ENCODE measurements at regions not wholly inside any gene's neighbourhood (a gene's known extent, or its start where the extent isn't known, plus 50 kb on each side); places are given as distances from the start of the nearest gene placed in this dataset.

DNA sequence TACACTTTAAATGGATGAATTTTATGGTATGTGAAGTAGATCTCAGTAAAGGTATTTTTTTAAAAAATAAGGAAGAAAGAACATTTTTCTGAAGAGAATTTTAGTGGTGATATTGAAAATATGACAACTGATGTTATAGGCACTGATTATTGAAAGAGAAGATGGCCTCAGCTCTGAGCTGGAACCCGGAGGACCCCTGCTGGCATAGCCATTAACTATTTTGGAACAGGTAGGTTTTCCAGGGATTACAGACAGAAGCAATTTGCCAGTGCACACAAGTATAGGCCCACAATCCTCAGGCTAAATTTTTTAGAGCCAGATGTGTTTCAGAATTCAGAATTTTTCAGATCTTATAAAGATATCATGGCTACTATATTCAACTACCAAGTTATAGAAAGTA is 315.9 kb upstream of the GPR149 start (continued):
- TF ChIP-seq, protein P1, sequence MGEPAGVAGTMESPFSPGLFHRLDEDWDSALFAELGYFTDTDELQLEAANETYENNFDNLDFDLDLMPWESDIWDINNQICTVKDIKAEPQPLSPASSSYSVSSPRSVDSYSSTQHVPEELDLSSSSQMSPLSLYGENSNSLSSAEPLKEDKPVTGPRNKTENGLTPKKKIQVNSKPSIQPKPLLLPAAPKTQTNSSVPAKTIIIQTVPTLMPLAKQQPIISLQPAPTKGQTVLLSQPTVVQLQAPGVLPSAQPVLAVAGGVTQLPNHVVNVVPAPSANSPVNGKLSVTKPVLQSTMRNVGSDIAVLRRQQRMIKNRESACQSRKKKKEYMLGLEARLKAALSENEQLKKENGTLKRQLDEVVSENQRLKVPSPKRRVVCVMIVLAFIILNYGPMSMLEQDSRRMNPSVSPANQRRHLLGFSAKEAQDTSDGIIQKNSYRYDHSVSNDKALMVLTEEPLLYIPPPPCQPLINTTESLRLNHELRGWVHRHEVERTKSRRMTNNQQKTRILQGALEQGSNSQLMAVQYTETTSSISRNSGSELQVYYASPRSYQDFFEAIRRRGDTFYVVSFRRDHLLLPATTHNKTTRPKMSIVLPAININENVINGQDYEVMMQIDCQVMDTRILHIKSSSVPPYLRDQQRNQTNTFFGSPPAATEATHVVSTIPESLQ (CRISPR knock-in tag; IDR thresholded peaks at IDR 0.05): no peak

DNA sequence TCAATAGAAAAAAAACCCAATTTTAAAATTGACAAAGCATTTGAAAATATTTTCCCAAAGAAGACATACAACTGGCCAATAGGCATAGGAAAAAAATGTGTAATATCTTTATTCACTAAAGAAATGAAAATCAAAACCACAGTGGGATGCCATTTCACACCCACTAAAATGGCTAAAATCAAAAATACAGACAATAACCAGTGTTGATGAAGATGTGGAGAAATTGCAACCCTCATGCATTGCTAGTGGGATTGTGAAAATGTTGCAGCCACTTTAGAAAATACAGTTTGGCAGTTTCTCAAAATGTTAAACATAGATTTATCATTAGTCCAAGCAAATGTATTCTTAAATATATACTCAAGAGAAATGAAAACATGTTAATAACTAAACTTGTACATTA is 315.1 kb upstream of the GPR149 start:
- H3K9me3 Mint-ChIP-seq: peaks cover 25% of the 10 kb centered on the region
- DNase-seq (ENCODE audit: low spot score) (no peak), ATAC-seq (no peak)
- no peak overlapping the region for H3K4me3 Mint-ChIP-seq
- H3K27ac Mint-ChIP-seq: no peak overlapping the region
- ChIA-PET CTCF (no interaction called here), POLR2A (no interaction called here)
- TF ChIP-seq GTF2I (CRISPR knock-in tag; conservative IDR thresholded peaks at IDR 0.05): peak; percentile 70; the same call in 1 of the 2 replicates
- no peak for TF ChIP-seq JUN (CRISPR knock-in tag; IDR thresholded peaks at IDR 0.05)
- TF ChIP-seq ZNF416 (CRISPR knock-in tag; IDR thresholded peaks at IDR 0.05): no peak
- TF ChIP-seq, protein P2, sequence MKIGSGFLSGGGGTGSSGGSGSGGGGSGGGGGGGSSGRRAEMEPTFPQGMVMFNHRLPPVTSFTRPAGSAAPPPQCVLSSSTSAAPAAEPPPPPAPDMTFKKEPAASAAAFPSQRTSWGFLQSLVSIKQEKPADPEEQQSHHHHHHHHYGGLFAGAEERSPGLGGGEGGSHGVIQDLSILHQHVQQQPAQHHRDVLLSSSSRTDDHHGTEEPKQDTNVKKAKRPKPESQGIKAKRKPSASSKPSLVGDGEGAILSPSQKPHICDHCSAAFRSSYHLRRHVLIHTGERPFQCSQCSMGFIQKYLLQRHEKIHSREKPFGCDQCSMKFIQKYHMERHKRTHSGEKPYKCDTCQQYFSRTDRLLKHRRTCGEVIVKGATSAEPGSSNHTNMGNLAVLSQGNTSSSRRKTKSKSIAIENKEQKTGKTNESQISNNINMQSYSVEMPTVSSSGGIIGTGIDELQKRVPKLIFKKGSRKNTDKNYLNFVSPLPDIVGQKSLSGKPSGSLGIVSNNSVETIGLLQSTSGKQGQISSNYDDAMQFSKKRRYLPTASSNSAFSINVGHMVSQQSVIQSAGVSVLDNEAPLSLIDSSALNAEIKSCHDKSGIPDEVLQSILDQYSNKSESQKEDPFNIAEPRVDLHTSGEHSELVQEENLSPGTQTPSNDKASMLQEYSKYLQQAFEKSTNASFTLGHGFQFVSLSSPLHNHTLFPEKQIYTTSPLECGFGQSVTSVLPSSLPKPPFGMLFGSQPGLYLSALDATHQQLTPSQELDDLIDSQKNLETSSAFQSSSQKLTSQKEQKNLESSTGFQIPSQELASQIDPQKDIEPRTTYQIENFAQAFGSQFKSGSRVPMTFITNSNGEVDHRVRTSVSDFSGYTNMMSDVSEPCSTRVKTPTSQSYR (CRISPR knock-in tag; IDR thresholded peaks at IDR 0.05): no peak
- no peak for TF ChIP-seq RORB (CRISPR knock-in tag; IDR thresholded peaks at IDR 0.05)
- no peak for TF ChIP-seq MYBL2 (CRISPR knock-in tag; IDR thresholded peaks at IDR 0.05)
- no peaks in the 10 kb centered on the region for H3K27me3 Mint-ChIP-seq (ENCODE audit: low read depth)
- H3K4me1 Mint-ChIP-seq: no peaks in the 10 kb centered on the region; the same call in 1 of the 2 replicates
- 0 out of 2 replicates have a peak, but pooled peaks cover 9% of the 10 kb centered on the region for H3K36me3 Mint-ChIP-seq

DNA sequence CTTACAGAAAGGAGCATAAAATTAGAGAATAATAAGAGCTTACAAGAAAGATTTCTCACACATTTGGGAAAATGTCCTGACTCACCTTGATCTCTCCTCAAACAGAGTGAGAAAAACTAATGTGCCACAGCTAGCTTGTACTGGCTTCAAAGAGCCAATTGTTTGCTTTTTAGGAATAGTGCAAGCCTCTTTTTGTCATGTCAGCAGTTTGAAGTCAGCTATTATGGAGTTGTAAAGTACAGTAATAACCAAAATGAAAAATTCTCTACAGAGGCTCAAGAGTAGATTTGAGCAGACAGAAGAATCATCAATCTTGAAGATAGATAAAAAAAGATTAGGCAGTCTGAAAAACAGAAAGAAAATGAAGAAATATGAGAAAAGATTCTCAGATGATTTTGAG is 313.4 kb upstream of the GPR149 start:
- TF ChIP-seq IRF2 (CRISPR knock-in tag; IDR thresholded peaks at IDR 0.05; ENCODE audit: borderline replicate concordance, low read depth) (no peak), CBFB (CRISPR knock-in tag; IDR thresholded peaks at IDR 0.05; ENCODE audit: low read depth) (no peak), HMGA2 (CRISPR knock-in tag; IDR thresholded peaks at IDR 0.05) (no peak), RELA (CRISPR knock-in tag; IDR thresholded peaks at IDR 0.05; ENCODE audit: borderline replicate concordance) (no peak), TP53 (CRISPR knock-in tag; IDR thresholded peaks at IDR 0.05) (no peak), ZNF121 (CRISPR knock-in tag; IDR thresholded peaks at IDR 0.05) (no peak)
- TF ChIP-seq, protein P3, sequence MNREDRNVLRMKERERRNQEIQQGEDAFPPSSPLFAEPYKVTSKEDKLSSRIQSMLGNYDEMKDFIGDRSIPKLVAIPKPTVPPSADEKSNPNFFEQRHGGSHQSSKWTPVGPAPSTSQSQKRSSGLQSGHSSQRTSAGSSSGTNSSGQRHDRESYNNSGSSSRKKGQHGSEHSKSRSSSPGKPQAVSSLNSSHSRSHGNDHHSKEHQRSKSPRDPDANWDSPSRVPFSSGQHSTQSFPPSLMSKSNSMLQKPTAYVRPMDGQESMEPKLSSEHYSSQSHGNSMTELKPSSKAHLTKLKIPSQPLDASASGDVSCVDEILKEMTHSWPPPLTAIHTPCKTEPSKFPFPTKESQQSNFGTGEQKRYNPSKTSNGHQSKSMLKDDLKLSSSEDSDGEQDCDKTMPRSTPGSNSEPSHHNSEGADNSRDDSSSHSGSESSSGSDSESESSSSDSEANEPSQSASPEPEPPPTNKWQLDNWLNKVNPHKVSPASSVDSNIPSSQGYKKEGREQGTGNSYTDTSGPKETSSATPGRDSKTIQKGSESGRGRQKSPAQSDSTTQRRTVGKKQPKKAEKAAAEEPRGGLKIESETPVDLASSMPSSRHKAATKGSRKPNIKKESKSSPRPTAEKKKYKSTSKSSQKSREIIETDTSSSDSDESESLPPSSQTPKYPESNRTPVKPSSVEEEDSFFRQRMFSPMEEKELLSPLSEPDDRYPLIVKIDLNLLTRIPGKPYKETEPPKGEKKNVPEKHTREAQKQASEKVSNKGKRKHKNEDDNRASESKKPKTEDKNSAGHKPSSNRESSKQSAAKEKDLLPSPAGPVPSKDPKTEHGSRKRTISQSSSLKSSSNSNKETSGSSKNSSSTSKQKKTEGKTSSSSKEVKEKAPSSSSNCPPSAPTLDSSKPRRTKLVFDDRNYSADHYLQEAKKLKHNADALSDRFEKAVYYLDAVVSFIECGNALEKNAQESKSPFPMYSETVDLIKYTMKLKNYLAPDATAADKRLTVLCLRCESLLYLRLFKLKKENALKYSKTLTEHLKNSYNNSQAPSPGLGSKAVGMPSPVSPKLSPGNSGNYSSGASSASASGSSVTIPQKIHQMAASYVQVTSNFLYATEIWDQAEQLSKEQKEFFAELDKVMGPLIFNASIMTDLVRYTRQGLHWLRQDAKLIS (CRISPR knock-in tag; IDR thresholded peaks at IDR 0.05; ENCODE audit: borderline replicate concordance): no peak
- TF ChIP-seq, protein P4, sequence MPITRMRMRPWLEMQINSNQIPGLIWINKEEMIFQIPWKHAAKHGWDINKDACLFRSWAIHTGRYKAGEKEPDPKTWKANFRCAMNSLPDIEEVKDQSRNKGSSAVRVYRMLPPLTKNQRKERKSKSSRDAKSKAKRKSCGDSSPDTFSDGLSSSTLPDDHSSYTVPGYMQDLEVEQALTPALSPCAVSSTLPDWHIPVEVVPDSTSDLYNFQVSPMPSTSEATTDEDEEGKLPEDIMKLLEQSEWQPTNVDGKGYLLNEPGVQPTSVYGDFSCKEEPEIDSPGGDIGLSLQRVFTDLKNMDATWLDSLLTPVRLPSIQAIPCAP (CRISPR knock-in tag; IDR thresholded peaks at IDR 0.05): no peak
- Mint-ChIP-seq H3K36me3 (0 out of 2 replicates have a peak, but pooled peaks cover 9% of the 10 kb centered on the region), H3K27me3 (ENCODE audit: low read depth) (no peaks in the 10 kb centered on the region), H3K27ac (no peak overlapping the region), H3K4me1 (no peaks in the 10 kb centered on the region), H3K4me3 (no peak overlapping the region), H3K9me3 (peaks cover 25% of the 10 kb centered on the region)
- ATAC-seq: no peak
- POLR2A ChIA-PET: no interaction called here
- no peak for DNase-seq (ENCODE audit: low spot score)
- CTCF ChIA-PET: no interaction called here

Measured in WTC11 (cell line).